Fibroblast of lung (primary cell): ENCODE measurements at regions not wholly inside any gene's neighbourhood (a gene's known extent, or its start where the extent isn't known, plus 50 kb on each side); places are given as distances from the start of the nearest gene placed in this dataset.

Source experiments
- DNase-seq, 2 donors: peaks; one replicate each; pipeline versions ENCODE4 v3.0.0 to v3.0.0-alpha.2; 2010; ENCODE audit warnings: low read depth in 2 of 2
- H2AFZ ChIP-seq: 2 replicates; pipeline ENCODE4 v1.5.1; 2012; ENCODE audit warnings: low read length, control low read depth, inconsistent platforms
- H3K27ac ChIP-seq: 2 replicates; pipeline ENCODE4 v1.5.1; 2011; ENCODE audit warnings: low read length, control low read depth; ENCODE audit not compliant: insufficient read depth
- H3K27me3 ChIP-seq: 2 replicates; pipeline ENCODE4 v1.5.1; 2011; ENCODE audit warnings: mild to moderate bottlenecking, low read length; ENCODE audit not compliant: control insufficient read depth, insufficient read depth
- H3K36me3 ChIP-seq: 2 replicates; pipeline ENCODE4 v1.5.1; 2011; ENCODE audit warnings: low read length; ENCODE audit not compliant: control insufficient read depth, insufficient read depth
- H3K4me1 ChIP-seq: 2 replicates; pipeline ENCODE4 v1.5.1; 2011; ENCODE audit warnings: low read length; ENCODE audit not compliant: control insufficient read depth, insufficient read depth; ENCODE audit errors: extremely low read depth
- H3K4me2 ChIP-seq: 2 replicates; pipeline ENCODE4 v1.5.1; 2011; ENCODE audit warnings: low read length, control low read depth; ENCODE audit not compliant: insufficient read depth; ENCODE audit errors: extremely low read depth
- H3K4me3 ChIP-seq, 4 experiments: fragments of 200-600 bp in 1 of 4; sonication (generic) in 1 of 4; replicated peaks in 1 of 4; 2 replicates each; pipeline ENCODE4 v1.5.1; 2011 to 2016; ENCODE audit warnings: low read length in 4 of 4, low read depth in 3 of 4, mild to moderate bottlenecking in 3 of 4, control low read depth in 2 of 4, inconsistent platforms in 1 of 4, mixed read lengths in 1 of 4; ENCODE audit not compliant: insufficient read depth in 1 of 4; ENCODE audit errors: control extremely low read depth in 1 of 4
- H3K79me2 ChIP-seq: 2 replicates; pipeline ENCODE4 v1.5.1; 2012; ENCODE audit warnings: mild to moderate bottlenecking, low read length, inconsistent platforms; ENCODE audit not compliant: control insufficient read depth, insufficient read depth
- H3K9ac ChIP-seq: 2 replicates; pipeline ENCODE4 v1.5.1; 2011; ENCODE audit warnings: mild to moderate bottlenecking, low read length, control low read depth; ENCODE audit not compliant: insufficient read depth
- H3K9me3 ChIP-seq: 2 replicates; pipeline ENCODE4 v1.5.1; 2012; ENCODE audit warnings: low read depth, low read length; ENCODE audit not compliant: control insufficient read depth, insufficient read depth
- H4K20me1 ChIP-seq: 2 replicates; pipeline ENCODE4 v1.5.1; 2011; ENCODE audit warnings: low read length; ENCODE audit not compliant: control insufficient read depth, insufficient read depth; ENCODE audit errors: extremely low read depth
- CTCF ChIP-seq, 2 donors: IDR thresholded peaks in 1 of 2; conservative IDR thresholded peaks in 1 of 2; 1 replicate in 1 of 2; 2 replicates in 1 of 2; pipeline ENCODE4 v1.5.1; 2011 to 2012; ENCODE audit warnings: low read length in 2 of 2, control low read depth in 1 of 2, inconsistent platforms in 1 of 2, low read depth in 1 of 2, mild to moderate bottlenecking in 1 of 2
- EZH2 ChIP-seq: IDR thresholded peaks from 2 replicates; pipeline ENCODE4 v1.5.1; 2012; ENCODE audit warnings: low read length, control low read depth, mild to moderate bottlenecking; ENCODE audit errors: missing control alignments

- H3K4me3 ChIP-seq = no peak overlapping the region
Observed at GRCh38 chr13:97702614-97703013, 250.9 kb upstream of the IPO5 start.

GRCh38 chr13:97710797-97711196 is 242.7 kb upstream of the IPO5 start:
- DNase-seq = no peak
- Histone ChIP-seq H4K20me1 (no peaks in the 10 kb centered on the region), H3K4me3 (no peak overlapping the region), H3K4me1 (no peaks in the 10 kb centered on the region), H3K9ac (no peak overlapping the region), H3K4me2 (no peak overlapping the region), H3K79me2 (no peaks in the 10 kb centered on the region), H2AFZ (no peak overlapping the region), H3K27ac (no peak overlapping the region), H3K36me3 (no peaks in the 10 kb centered on the region), H3K27me3 (no peaks in the 10 kb centered on the region), H3K9me3 (no peaks in the 10 kb centered on the region)
- TF ChIP-seq CTCF (conservative IDR thresholded peaks at IDR 0.05 in 1 of 2, IDR thresholded peaks at IDR 0.05 in 1 of 2; ENCODE audit: low read depth in 1 of 2, low read length in 2 of 2) = no peak

More at GRCh38 chr13:97702614-97703013, 250.9 kb upstream of the IPO5 start:
- H3K9ac ChIP-seq = no peak overlapping the region
- no peak for DNase-seq
- H3K36me3 ChIP-seq = no peaks in the 10 kb centered on the region
- H3K27ac ChIP-seq = no peak overlapping the region
- no peaks in the 10 kb centered on the region for H3K4me1 ChIP-seq
- H4K20me1 ChIP-seq = no peaks in the 10 kb centered on the region
- H3K79me2 ChIP-seq = no peaks in the 10 kb centered on the region
- H3K9me3 ChIP-seq = no peaks in the 10 kb centered on the region
- no peak overlapping the region for H2AFZ ChIP-seq
- no peak overlapping the region for H3K4me2 ChIP-seq
- no peaks in the 10 kb centered on the region for H3K27me3 ChIP-seq
- no peak for TF ChIP-seq EZH2
- no peak for TF ChIP-seq CTCF (conservative IDR thresholded peaks at IDR 0.05 in 1 of 2, IDR thresholded peaks at IDR 0.05 in 1 of 2; ENCODE audit: low read depth in 1 of 2, low read length in 2 of 2)

GRCh38 chr13:97712770-97713169 is 240.7 kb upstream of the IPO5 start:
- Histone ChIP-seq H2AFZ (no peak overlapping the region), H3K9ac (no peak overlapping the region), H3K27ac (no peak overlapping the region), H4K20me1 (no peaks in the 10 kb centered on the region), H3K4me2 (no peak overlapping the region), H3K36me3 (no peaks in the 10 kb centered on the region), H3K27me3 (no peaks in the 10 kb centered on the region), H3K79me2 (no peaks in the 10 kb centered on the region), H3K9me3 (no peaks in the 10 kb centered on the region), H3K4me3 (no peak overlapping the region), H3K4me1 (no peaks in the 10 kb centered on the region)
- no peak for TF ChIP-seq EZH2
- no peak for TF ChIP-seq CTCF (conservative IDR thresholded peaks at IDR 0.05 in 1 of 2, IDR thresholded peaks at IDR 0.05 in 1 of 2; ENCODE audit: low read depth in 1 of 2, low read length in 2 of 2)
- no peak for DNase-seq
